Stimulated activated CD4-positive, alpha-beta T cell treated with anti-CD3 and anti-CD28 coated beads, Interleukin-2, amount 100 ng/mL, for 4 hours (primary cell): ENCODE measurements at regions not wholly inside any gene's neighbourhood (a gene's known extent, or its start where the extent isn't known, plus 50 kb on each side); places are given as distances from the start of the nearest gene placed in this dataset.

Experiments used
- DNase-seq: peaks from one replicate; pipeline ENCODE4 v3.0.0-alpha.2; 2020; ENCODE audit warnings: low read depth

GRCh38 chr6:18963439-18963838, 576.3 kb downstream of the RNF144B start:
- no peak for DNase-seq

- DNase-seq, result no peak
Observed at GRCh38 chr6:18973251-18973650, 586.1 kb downstream of the RNF144B start.

DNA sequence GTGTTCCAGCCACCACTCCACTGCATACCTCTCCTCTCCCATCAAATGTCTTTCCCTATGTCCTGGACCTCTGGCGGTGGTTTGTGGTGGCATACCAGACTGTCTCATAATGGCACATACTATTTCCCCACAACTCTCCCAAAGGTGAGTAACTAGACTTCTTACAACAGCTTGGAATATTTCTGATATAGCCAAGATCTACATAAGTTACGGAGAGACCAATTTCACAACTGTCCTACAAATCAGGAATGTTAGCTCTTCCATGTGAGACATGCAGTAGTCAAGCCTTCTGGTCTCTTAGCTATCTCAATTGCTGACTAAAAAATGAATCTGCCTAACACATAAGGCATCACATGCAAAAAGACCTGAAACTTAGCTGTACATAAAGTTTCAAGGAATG, 588.9 kb downstream of the RNF144B start:
- DNase-seq, result no peak

- no peak for DNase-seq
Observed at GRCh38 chr6:18976966-18977365, 589.8 kb downstream of the RNF144B start.

DNA sequence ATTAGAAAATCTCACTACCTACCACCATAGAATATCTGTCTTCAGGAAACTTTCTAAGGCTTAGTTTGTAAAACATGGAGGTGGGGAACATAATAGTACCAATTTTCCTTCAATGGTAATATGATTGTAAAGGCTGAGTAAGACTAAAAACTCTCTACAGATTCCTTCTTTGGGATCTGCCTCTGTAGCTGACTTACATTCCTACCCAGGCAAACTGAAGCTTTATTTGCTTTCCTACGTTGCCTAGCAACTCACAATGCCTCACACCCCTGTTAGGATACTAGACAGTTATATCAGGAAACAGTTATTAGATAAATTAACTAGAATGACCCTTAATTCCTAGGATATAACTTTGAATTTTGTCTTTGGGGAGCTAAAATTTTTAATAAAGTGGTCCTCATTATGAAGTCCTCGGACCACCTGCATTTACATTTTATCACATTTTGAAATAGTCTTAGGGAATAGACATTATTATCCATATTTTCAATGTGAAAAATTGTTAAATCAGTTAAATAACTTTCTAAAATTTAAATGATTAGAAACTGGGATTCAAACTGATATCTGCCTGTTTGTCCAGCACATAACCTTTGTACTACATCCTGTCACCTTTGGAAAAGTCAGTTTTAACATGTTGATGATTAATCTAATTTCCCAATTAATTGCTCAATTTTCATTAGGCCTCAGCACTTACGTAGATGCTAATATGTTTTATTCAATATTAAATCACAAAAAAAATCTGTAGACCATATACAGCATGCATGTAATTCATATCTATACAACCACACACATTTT, 591.4 kb downstream of the RNF144B start:
- DNase-seq, result no peak

GRCh38 chr6:18985061-18985460, 597.9 kb downstream of the RNF144B start:
- DNase-seq, result no peak

DNA sequence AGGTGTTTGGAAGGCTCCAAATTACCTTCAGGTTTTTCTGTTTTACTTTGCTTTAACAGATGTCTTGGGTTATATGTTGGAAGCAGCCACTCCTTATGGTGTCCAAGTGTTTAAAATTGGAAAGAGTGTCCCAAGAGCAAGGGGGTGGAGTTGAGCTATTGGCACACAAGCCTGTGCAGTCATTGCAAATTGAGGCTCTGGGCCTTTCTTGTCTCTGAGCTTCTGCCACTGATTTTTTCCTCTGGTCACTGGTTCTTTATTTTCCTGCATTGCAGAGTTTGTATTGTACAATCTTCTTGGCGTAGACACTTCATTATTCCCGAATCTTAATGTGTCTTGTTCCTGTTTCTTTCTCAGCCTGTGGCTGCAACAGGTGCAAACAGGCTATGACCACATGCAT, 598.8 kb downstream of the RNF144B start:
- DNase-seq, result no peak

- DNase-seq, result no peak
Observed at GRCh38 chr6:18988636-18989035, 601.5 kb downstream of the RNF144B start.

GRCh38 chr6:18990059-18990978, 603.2 kb downstream of the RNF144B start:
- no peak for DNase-seq

GRCh38 chr6:18997375-18997826, 610.3 kb downstream of the RNF144B start:
- no peak for DNase-seq

GRCh38 chr6:19002976-19003560, 615.9 kb downstream of the RNF144B start:
- no peak for DNase-seq

GRCh38 chr6:19004176-19004575, 617.0 kb downstream of the RNF144B start:
- no peak for DNase-seq

DNA sequence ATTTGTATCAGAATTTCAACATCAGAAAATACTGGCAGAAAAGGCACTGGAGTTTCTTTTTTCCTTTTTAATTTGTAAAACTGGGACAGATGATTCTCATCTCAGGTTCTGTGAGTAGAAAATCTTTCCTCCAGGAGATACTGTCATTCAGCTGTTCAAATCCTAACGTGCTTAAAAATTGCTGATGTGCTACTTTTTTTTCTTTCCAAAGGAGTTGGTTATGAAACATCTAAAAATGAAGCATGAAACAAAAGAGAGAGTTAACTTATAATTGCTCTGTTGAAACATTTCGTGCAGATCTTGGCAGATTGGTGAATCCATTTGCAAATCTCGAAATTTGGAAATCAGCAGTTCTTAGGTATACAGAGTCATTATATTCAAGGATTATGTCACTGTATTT, 622.6 kb downstream of the RNF144B start:
- no peak for DNase-seq

DNA sequence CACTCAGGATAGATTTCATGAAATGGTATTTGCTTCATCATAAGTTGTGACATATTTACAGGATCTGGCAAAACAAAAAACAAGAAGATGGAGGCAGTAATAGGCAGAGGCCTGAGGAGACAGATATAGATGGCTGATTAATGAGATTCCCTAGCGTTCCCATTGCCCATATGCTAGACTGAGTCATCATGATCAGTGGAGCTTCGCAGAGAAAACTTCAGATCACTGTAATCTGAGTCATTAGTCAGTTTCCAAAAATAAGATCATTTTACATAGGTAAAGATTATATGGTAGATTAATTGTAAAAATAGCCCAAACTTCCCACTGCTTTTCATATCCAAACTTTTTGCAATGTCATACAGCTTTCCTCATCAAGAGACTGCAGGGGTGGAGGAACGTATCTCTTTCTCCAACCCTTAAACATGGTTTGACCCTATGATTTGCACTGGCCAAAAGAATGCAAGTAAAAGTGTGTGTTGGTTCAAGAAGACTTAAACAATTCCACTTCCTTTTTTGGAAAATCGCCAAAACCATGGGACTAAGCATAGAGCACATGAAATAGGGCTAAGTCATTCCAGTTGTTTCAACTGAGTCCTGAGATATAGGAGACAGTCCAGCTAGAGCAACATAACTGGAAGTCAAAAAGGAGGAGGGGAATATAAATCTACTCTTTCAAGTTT, 626.0 kb downstream of the RNF144B start:
- no peak for DNase-seq

- no peak for DNase-seq
Observed at GRCh38 chr6:19024737-19025136, 637.6 kb downstream of the RNF144B start.

- no peak for DNase-seq
Observed at GRCh38 chr6:19028201-19028600, 641.1 kb downstream of the RNF144B start.

DNA sequence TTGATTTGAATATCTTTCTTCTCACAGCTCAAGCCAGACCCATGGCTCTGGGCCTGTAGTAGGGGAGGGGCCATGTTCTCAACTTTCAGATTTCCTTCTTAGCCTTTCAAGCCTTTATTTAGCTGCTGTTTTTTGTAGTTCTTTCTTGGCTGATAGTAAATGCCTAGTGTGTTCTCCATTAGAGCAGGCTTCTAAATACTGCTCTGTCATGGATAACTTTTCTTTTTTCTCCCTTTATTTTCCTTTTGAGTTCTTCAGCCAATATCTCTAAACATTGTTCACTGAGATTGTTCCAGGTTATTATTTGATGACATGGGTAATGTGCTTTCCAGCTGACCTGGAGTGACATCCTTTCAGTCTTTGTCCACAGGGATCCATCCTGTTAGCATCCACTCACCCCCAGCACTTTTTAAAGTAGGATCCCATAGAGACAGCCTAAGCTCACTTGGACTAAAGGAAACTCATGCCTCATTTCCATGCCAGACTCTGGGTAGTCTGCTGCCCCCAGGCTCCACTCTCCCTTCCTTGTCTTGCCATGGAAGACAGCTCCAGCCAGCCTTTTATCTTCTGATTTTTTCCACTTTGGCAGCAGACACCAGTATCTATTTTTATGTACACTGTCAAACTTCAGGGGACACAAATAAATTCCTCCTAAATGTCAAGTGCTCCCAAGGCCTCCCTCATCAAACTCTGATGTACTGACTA, 645.6 kb downstream of the RNF144B start:
- no peak for DNase-seq

DNA sequence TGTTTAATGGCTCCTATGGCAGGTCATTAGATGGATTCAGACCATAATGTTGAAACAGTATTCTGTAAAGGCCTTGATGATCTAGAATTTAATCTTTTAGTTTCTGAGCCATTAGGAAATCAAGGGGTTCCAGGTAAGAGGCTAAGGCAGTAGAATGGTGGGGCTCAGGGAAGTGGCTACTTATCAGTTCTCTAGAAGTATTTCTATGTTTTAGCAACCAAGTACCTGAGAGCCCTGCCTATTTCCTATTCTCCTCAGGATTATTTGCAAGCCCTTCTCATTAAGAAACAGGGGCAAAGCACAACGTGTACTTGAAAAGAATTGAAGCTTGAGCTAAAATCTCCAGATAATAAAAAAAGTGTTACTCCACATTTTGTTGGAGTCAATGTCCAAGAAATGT, 646.5 kb downstream of the RNF144B start:
- DNase-seq, result no peak

- DNase-seq, result no peak
Observed at GRCh38 chr6:19034986-19035385, 647.8 kb downstream of the RNF144B start.

GRCh38 chr6:19035461-19036195, 648.5 kb downstream of the RNF144B start:
- no peak for DNase-seq

- DNase-seq, result no peak
Observed at GRCh38 chr6:19036196-19036555, 649.0 kb downstream of the RNF144B start.
